GM23338 (cell line): ENCODE measurements at regions not wholly inside any gene's neighbourhood (a gene's known extent, or its start where the extent isn't known, plus 50 kb on each side); places are given as distances from the start of the nearest gene placed in this dataset.
A peak's percentile ranks its signal among the peaks of the same experiment; 100 is the strongest.

ENCODE experiments used
- ATAC-seq: fragments of 200-7000 bp; cut with Tn5 transposase; 3 replicates; pipeline ENCODE4 v1.9.1; 2020
- DNase-seq: peaks from one replicate; pipeline ENCODE4 v3.0.0-alpha.2; 2015; ENCODE audit warnings: low spot score
- H2AFZ ChIP-seq: fragments of 200-600 bp; sonication (generic); 2 replicates; pipeline ENCODE4 v1.8.0; 2016; ENCODE audit warnings: antibody characterized with exemption, mild to moderate bottlenecking, moderate library complexity
- H3F3A ChIP-seq: fragments of 200-600 bp; sonication (generic); replicated peaks from 2 replicates; pipeline ENCODE4 v1.8.0; 2017; ENCODE audit warnings: antibody characterized with exemption, mixed run types, low read depth
- H3K27ac ChIP-seq: fragments of 200-600 bp; sonication (generic); 2 replicates; pipeline ENCODE4 v1.6.1; 2016; ENCODE audit warnings: low read depth
- H3K27me3 ChIP-seq: fragments of 200-600 bp; sonication (generic); 2 replicates; pipeline ENCODE4 v1.8.0; 2016; ENCODE audit warnings: mild to moderate bottlenecking, mixed run types, moderate library complexity; ENCODE audit not compliant: insufficient read depth
- H3K36me3 ChIP-seq: fragments of 200-600 bp; sonication (generic); 2 replicates; pipeline ENCODE4 v1.8.0; 2016; ENCODE audit warnings: mild to moderate bottlenecking; ENCODE audit not compliant: insufficient read depth
- H3K4me1 ChIP-seq: fragments of 200-600 bp; sonication (generic); 2 replicates; pipeline ENCODE4 v1.8.0; 2016; ENCODE audit warnings: mild to moderate bottlenecking, moderate library complexity; ENCODE audit not compliant: insufficient read depth
- H3K4me2 ChIP-seq: fragments of 200-600 bp; sonication (generic); 2 replicates; pipeline ENCODE4 v1.7.1; 2017; ENCODE audit warnings: mixed run types
- H3K4me3 ChIP-seq: fragments of 200-600 bp; sonication (generic); 2 replicates; pipeline ENCODE4 v1.6.1; 2016; ENCODE audit warnings: mixed run types
- H3K79me2 ChIP-seq: fragments of 200-600 bp; sonication (generic); replicated peaks from 2 replicates; pipeline ENCODE4 v1.8.0; 2017; ENCODE audit warnings: mild to moderate bottlenecking; ENCODE audit not compliant: insufficient read depth
- H3K9me2 ChIP-seq: fragments of 200-600 bp; sonication (generic); 2 replicates; pipeline ENCODE4 v1.8.0; 2017; ENCODE audit not compliant: insufficient read depth
- H4K20me1 ChIP-seq: fragments of 200-600 bp; sonication (generic); replicated peaks from 2 replicates; pipeline ENCODE4 v1.8.0; 2017; ENCODE audit warnings: mild to moderate bottlenecking; ENCODE audit not compliant: insufficient read depth
- H3K27ac Mint-ChIP-seq: 2 replicates; pipeline ENCODE4 v1.8.0; 2020; ENCODE audit warnings: inconsistent platforms, mild to moderate bottlenecking, moderate library complexity, mixed read lengths
- H3K27me3 Mint-ChIP-seq: 3 replicates; pipeline ENCODE4 v1.8.0; 2022; ENCODE audit warnings: low read depth, mild to moderate bottlenecking, moderate library complexity, mixed read lengths, inconsistent platforms; ENCODE audit not compliant: insufficient read depth, poor library complexity
- H3K36me3 Mint-ChIP-seq: 3 replicates; pipeline ENCODE4 v1.8.0; 2021; ENCODE audit warnings: low read depth, mild to moderate bottlenecking, inconsistent platforms, moderate library complexity, mixed read lengths
- H3K4me1 Mint-ChIP-seq: 3 replicates; pipeline ENCODE4 v1.8.0; 2020; ENCODE audit warnings: mild to moderate bottlenecking, inconsistent platforms, mixed read lengths
- H3K4me3 Mint-ChIP-seq: 3 replicates; pipeline ENCODE4 v1.8.0; 2021; ENCODE audit warnings: moderate library complexity, mild to moderate bottlenecking, inconsistent platforms, mixed read lengths
- H3K9me3 Mint-ChIP-seq: 3 replicates; pipeline ENCODE4 v1.8.0; 2020; ENCODE audit warnings: moderate library complexity, mild to moderate bottlenecking, inconsistent platforms, mixed read lengths
- CREB1 ChIP-seq: fragments of 250-450 bp; sonication (Bioruptor Pico); IDR thresholded peaks from 2 replicates; pipeline ENCODE4 v1.5.0; 2020; ENCODE audit warnings: low read depth, mild to moderate bottlenecking, moderate library complexity
- CTCF ChIP-seq, 2 experiments: fragments of 200-600 bp in 1 of 2; sonication (generic) in 1 of 2; conservative IDR thresholded peaks; 2 replicates each; pipeline versions ENCODE4 v1.5.1 to v1.6.1; 2016 to 2017; ENCODE audit warnings: antibody characterized with exemption in 2 of 2, low read depth in 2 of 2, mild to moderate bottlenecking in 2 of 2, moderate library complexity in 1 of 2
- ETS1 ChIP-seq: IDR thresholded peaks from 2 replicates; pipeline ENCODE4 v1.6.1; 2016; ENCODE audit warnings: antibody characterized with exemption
- EZH2 ChIP-seq: fragments of 200-600 bp; sonication (generic); IDR thresholded peaks from one replicate; pipeline ENCODE4 v1.8.0; 2017; ENCODE audit warnings: antibody characterized with exemption, mild to moderate bottlenecking, low read depth; ENCODE audit not compliant: unreplicated experiment
- EZH2phosphoT487 ChIP-seq: fragments of 200-600 bp; sonication (generic); IDR thresholded peaks from one replicate; pipeline ENCODE4 v1.8.1; 2018; ENCODE audit warnings: antibody characterized with exemption; ENCODE audit not compliant: unreplicated experiment
- JUNB ChIP-seq: IDR thresholded peaks from one replicate; pipeline ENCODE4 v1.6.1; 2016; ENCODE audit warnings: antibody characterized with exemption; ENCODE audit not compliant: unreplicated experiment
- POLR2AphosphoS5 ChIP-seq: IDR thresholded peaks from 2 replicates; pipeline ENCODE4 v1.6.1; 2016; ENCODE audit warnings: antibody characterized with exemption, low read depth
- REST ChIP-seq: IDR thresholded peaks from one replicate; pipeline ENCODE4 v1.6.1; 2018; ENCODE audit warnings: antibody characterized with exemption; ENCODE audit not compliant: unreplicated experiment
- STAT1 ChIP-seq: IDR thresholded peaks from one replicate; pipeline ENCODE4 v1.6.1; 2016; ENCODE audit warnings: antibody characterized with exemption; ENCODE audit not compliant: unreplicated experiment

- DNase-seq: no peak
- Histone ChIP-seq H2AFZ (no peak overlapping the region), H3K36me3 (no peaks in the 10 kb centered on the region), H3K79me2 (no peaks in the 10 kb centered on the region), H3F3A (no peaks in the 10 kb centered on the region), H4K20me1 (no peaks in the 10 kb centered on the region), H3K9me2 (no peaks in the 10 kb centered on the region), H3K27ac (no peak overlapping the region), H3K4me1 (no peaks in the 10 kb centered on the region), H3K4me2 (no peak overlapping the region), H3K4me3 (no peak overlapping the region), H3K27me3 (no peaks in the 10 kb centered on the region)
- H3K27ac Mint-ChIP-seq: peak overlapping the region; percentile 32; the same call in 1 of the 2 replicates
- ATAC-seq: no peak
- H3K4me1 Mint-ChIP-seq: peaks cover 8% of the 10 kb centered on the region; the same call in 2 of the 3 replicates
- H3K36me3 Mint-ChIP-seq: no peaks in the 10 kb centered on the region
- H3K4me3 Mint-ChIP-seq: no peak overlapping the region
- TF ChIP-seq CREB1 (CRISPR knock-in tag) (no peak), REST (no peak), STAT1 (no peak), EZH2 (no peak), JUNB (no peak), EZH2phosphoT487 (no peak), CTCF (conservative IDR thresholded peaks at IDR 0.05; ENCODE audit: low read depth in 2 of 2) (no peak), POLR2AphosphoS5 (no peak), ETS1 (no peak)
- no peaks in the 10 kb centered on the region; the same call in 2 of the 3 replicates for H3K9me3 Mint-ChIP-seq
- peaks cover 7% of the 10 kb centered on the region for H3K27me3 Mint-ChIP-seq
Observed at GRCh38 chr14:100639280-100639679, 52.1 kb upstream of the BEGAIN start.
